HG02763 (cell line): ENCODE measurements at regions not wholly inside any gene's neighbourhood (a gene's known extent, or its start where the extent isn't known, plus 50 kb on each side); places are given as distances from the start of the nearest gene placed in this dataset.
"Not testable (repeated sequence)": the region's sequence is repeated elsewhere in the genome, so short reads cannot be mapped to it uniquely, and the experiment has no call there.

ENCODE experiments used
- ATAC-seq: cut with Tn5 transposase; IDR thresholded peaks from one replicate; pipeline ENCODE4 v1.9.1; 2021; ENCODE audit warnings: mild to moderate bottlenecking, moderate library complexity; ENCODE audit not compliant: unreplicated experiment

- ATAC-seq = no peak
These were observed 607.2 kb downstream of the HTR1B start for GRCh38 chr6:76856065-76856464.

DNA sequence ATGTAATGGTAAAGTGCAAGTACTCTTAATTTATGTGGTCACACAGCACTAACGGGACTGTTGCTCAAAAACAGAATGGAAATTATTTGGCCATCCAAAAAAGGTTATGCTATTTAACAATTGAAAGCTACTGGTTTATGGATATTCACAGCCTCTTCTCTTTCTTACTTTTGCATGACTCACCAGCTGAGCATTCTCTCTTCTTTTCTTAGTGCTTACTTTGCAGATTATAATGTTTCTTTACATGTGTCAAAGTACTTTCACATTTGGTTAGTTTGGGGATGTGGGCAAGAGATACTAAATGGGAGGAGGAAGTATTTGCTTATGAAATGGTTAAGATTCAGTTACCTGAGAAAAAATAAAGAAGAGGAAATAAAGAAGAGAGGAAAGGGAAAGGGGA, 610.5 kb downstream of the HTR1B start:
- no peak for ATAC-seq

DNA sequence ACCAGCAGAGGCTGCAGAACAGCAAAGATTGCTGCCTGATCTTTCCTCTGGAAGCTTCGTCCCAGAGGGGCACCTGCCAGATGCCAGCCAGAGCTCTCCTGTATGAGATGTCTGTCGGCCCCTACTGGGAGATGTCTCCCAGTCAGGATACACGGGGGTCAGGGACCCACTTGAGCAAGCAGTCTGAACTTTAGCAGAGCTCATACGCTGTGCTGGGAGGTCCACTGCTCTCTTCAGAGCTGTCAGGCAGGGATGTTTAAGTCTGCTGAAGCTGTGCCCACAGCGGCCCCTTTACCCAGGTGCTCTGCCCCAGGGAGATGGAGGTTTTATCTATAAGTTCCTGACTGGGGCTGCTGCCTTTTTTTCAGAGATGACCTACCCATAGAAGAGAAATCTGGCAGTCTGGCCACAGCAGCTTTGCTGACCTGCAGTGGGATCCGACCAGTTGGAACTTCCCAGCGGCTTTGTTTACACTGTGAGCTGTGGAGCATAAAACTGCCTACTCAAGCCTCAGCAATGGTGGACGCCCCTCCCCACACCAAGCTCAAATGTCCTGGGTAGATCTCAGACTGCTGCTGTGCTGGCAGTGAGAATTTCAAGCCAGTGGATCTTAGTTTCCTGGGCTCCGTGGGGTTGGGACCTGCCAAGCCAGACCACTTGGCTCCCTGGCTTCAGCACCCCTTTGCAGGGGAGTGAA, 613.9 kb downstream of the HTR1B start:
- ATAC-seq = not testable (repeated sequence)

DNA sequence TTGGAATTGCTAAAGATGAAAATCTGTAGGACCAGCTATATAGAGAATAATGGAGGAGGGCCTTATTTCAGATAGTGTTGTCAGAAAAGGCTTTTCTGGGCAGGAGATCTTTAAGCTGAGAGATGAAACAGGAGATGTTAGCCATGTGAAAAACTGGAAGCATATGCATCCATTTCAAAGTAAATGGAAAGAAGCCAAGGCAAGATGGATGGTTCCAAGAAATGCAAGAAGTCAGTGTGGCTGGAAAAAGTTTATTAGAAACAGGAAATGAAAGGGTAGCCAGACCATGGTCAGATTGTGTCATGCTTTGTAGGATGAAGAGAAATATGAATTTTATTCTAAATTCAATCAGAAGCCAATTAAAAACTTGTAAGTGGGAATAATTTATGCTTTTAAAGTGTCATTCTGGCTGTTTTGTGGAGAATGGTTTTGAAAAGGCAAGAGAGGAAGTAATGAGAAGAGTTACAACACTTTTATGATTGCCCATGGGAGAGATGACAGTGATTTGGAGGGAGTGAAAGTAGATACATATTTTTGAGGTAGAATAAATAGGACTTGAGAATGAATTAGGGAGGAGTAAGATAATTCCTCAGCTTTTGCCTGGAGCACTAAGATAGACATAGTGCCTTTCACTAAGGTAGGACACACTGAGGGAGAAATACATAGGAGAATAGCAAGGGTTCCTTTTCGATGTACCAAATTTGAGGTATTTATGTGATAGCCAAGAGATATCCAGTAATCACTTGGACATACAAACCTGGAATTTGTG, 620.1 kb downstream of the HTR1B start:
- ATAC-seq = no peak

DNA sequence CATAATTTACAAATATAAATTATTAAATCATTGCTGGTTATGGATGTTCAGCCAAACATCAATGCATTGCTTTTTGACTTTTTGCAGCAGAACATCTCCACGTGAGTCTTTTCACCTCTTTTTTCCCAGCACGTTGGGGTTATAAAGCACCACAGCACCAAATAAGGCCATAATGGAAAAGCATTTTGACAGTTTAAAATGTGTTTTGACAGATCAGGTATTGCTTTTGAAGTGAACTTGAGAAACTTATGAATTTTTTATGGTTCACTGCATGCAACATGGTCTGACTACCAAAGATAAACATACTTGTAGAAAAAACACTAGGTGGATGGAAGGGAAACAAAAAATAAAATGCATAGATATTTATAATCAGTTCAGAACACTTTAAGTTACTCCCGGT, 622.4 kb downstream of the HTR1B start:
- no peak for ATAC-seq

DNA sequence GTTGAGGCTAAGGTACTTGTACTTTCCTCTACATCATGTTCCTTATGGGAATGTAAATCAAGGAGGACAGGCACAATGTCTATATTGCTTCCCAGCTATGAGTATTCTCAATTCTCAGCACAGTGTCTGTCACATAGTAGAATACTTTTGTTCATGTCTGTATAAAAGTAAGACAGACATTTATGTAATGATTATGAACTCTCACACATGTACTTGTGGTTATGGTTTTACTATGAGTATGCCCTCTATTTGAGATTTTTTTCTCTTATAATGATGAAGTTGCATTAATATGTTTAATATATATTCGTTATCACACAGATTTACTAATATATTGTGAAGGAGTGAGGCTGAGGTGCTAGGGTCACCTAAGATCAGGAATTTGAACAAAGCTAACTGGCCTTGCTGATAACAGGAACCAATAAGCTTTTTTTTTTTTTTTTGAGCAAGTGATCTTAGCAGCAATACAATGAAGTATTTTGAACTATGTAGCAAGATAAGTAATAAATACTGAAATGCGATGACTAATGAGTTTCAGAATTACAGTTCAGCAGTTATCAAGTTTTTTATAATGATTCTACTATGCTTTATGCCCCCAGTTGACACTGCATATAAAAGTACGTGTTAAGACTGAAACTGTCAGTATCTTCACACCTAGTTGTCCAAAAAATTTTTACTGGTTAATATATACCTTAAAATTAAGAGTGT, 623.1 kb downstream of the HTR1B start:
- no peak for ATAC-seq

DNA sequence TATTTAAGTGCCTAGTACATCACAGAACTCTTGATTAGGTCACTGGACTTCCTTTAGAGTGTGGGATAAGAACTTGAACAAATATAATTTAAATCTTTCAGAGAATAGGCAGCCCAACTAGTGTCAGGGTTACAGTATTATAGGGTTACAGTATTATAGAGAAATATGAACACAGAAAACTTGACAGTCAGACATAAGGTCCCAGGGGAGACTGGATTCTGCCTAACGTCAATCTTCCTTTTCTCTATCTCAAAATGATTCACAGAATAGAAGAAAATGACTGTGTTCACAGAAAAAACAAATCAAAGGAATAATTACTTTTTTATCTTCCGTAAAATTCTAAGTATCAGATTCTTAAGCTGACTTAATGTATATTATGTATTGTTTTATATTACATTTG, 623.8 kb downstream of the HTR1B start:
- no peak for ATAC-seq

DNA sequence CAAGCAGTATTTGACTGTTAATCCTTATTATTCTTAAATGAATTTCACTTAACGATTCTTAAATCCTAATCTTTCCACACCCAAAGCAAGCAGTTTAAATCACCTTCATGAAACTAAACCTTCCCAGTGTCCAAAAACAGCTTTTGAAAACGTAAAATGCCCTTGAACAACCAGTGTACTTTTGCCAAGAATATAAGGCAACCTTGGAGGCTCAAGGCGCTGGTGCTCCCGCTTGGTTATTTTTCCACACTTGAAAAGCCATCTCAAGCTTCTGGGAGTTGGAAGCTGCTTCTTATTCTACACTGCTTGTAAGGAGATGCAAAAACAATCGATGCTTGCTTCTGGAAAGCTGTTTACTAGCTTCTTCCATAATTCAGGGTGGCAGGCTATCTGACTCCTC, 625.7 kb downstream of the HTR1B start:
- ATAC-seq = no peak

- no peak for ATAC-seq
These were observed 627.6 kb downstream of the HTR1B start for GRCh38 chr6:76835695-76836094.

DNA sequence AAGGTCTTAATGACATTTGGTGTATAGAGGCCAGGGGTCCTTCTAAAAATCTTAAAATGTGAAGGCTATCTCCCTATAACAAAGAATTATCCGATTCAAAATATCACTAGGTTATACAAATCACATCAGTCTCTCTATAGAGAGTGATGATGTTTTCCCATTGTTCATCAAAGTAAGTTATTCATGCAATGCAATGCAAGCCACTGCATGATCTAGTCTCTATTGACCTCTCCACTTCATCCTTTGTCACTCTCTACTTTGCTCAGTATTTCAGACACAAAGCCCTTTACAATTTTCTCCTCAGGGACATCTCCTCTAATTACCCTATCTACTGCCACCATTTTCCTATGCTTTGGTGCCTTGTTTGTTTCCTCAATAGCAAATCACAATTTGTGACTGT, 628.0 kb downstream of the HTR1B start:
- ATAC-seq = no peak

GRCh38 chr6:76834399-76834798, 628.9 kb downstream of the HTR1B start:
- ATAC-seq = no peak

- ATAC-seq = no peak
These were observed 632.0 kb downstream of the HTR1B start for GRCh38 chr6:76831299-76831698.

GRCh38 chr6:76823578-76823977, 639.7 kb downstream of the HTR1B start:
- not testable (repeated sequence) for ATAC-seq

GRCh38 chr6:76818451-76818850, 644.8 kb downstream of the HTR1B start:
- ATAC-seq = no peak

- no peak for ATAC-seq
These were observed 645.9 kb downstream of the HTR1B start for GRCh38 chr6:76817429-76817828.

GRCh38 chr6:76814496-76815458, 648.5 kb downstream of the HTR1B start:
- ATAC-seq = no peak

- no peak for ATAC-seq
These were observed 653.0 kb downstream of the HTR1B start for GRCh38 chr6:76810286-76810685.

DNA sequence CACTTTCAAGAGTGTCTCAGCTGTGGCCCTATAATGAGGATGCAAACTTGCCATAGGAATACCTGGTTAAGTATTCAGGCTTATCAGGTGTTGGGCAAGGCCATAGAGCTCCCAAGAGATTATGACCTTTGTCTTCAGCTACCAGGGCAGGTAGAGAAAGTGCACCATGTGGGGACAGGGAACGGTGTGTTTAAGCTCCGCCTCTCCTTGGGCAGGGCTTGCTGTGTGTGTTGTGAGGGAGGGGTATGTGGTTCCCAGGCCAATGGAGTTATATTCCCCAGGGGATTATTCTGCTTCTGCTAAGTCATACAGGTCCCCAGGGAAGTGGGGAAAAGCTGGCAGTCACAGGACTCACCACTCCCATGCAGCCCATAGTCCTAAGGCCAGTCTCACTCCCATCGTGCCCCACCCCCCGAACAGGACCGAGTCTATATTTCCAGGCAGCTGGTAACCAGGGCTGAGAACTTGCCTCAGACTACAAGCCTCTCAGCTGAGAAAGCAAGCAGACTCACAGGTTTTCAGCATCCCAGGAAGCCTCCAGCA, 660.2 kb downstream of the HTR1B start:
- no peak for ATAC-seq

GRCh38 chr6:76792394-76792793, 670.9 kb downstream of the HTR1B start:
- no peak for ATAC-seq

GRCh38 chr6:76790881-76791280, 672.4 kb downstream of the HTR1B start:
- no peak for ATAC-seq
